Spleen (tissue), 7 donors: ENCODE measurements at regions not wholly inside any gene's neighbourhood (a gene's known extent, or its start where the extent isn't known, plus 50 kb on each side); places are given as distances from the start of the nearest gene placed in this dataset.
A peak's percentile ranks its signal among the peaks of the same experiment; 100 is the strongest.

Experiments used
- POLR2A ChIP-seq, 3 donors: fragments of 450-650 bp; IDR thresholded peaks; one replicate each; pipeline ENCODE4 v1.5.1; 2017; ENCODE audit warnings: antibody characterized with exemption in 3 of 3, mild to moderate bottlenecking in 1 of 3
- POLR2AphosphoS5 ChIP-seq, 3 donors: sonication (generic); formaldehyde crosslinking; IDR thresholded peaks; one replicate each; pipeline ENCODE4 v1.5.1; 2017; ENCODE audit warnings: antibody characterized with exemption in 3 of 3
- TF ChIP-seq, protein P1 (sequence below), 11 experiments: fragments of 200-600 bp in 7 of 11; fragments of 450-650 bp in 4 of 11; sonication (generic) in 4 of 11; IDR thresholded peaks in 8 of 11; conservative IDR thresholded peaks in 3 of 11; 1 replicate in 7 of 11; 2 replicates in 4 of 11; pipeline versions ENCODE4 v1.4.0 to v1.8.0; 2016 to 2021; ENCODE audit warnings: antibody characterized with exemption in 11 of 11, inconsistent platforms in 4 of 11, mild to moderate bottlenecking in 1 of 11
- donor health status: DM: no; HTN: no; CAD: no; lungs with moderate emphysema.
- donor health status: DM: no; HTN: no; CAD: no.
- donor health status: DM: no; HTN: no; CAD: no.

DNA sequence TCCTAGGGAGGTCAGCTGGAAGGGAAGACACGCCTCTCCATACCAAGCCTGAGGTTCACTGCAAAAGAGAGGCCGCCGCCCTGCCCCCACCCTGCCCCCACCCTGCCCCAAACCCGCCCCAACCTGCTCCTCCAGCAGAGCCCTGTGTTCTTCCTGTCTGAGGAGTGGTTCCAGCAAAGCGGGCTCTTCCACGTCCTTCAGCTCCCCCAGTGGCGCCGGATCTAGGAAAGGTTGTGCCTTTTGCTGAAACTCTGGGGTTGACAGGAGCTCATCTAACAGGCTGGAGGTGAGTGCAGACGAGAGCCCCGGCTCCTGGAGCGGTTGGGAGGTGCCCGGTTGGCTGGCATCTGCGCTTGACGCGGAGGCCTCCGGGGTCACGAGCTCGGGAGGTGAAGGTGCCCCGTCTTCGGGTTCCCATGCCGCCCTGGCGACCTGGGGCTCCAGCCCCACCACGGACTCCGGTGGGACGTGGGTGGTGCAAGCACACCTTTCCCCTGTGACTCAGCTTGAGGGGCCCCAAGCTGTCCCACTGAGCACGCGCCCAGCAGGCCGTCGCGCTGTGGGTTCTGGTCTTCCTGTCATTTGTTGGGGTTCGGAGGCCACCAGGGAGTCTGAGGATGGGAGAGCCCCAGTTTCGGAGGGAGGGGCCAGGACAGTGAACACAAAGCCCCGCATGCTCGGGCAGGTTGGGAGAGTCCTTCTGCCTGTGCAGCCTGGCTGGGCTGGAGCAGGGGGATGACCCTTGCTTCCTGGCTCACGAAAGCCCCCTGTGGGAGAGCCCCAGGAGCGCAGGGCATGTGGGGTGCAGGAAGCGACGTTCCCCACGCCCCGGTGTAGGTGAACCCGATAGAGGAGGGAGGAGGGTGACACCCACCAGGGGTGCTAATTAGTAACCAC, 1467.1 kb downstream of the FOXD4L5 start:
- TF ChIP-seq POLR2A (IDR thresholded peaks at IDR 0.05) (no peak), POLR2AphosphoS5 (IDR thresholded peaks at IDR 0.05) (peak in 2 of 3 donors; percentile 14 to 25)
- TF ChIP-seq, protein P1, sequence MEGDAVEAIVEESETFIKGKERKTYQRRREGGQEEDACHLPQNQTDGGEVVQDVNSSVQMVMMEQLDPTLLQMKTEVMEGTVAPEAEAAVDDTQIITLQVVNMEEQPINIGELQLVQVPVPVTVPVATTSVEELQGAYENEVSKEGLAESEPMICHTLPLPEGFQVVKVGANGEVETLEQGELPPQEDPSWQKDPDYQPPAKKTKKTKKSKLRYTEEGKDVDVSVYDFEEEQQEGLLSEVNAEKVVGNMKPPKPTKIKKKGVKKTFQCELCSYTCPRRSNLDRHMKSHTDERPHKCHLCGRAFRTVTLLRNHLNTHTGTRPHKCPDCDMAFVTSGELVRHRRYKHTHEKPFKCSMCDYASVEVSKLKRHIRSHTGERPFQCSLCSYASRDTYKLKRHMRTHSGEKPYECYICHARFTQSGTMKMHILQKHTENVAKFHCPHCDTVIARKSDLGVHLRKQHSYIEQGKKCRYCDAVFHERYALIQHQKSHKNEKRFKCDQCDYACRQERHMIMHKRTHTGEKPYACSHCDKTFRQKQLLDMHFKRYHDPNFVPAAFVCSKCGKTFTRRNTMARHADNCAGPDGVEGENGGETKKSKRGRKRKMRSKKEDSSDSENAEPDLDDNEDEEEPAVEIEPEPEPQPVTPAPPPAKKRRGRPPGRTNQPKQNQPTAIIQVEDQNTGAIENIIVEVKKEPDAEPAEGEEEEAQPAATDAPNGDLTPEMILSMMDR (IDR thresholded peaks at IDR 0.05 in 8 of 11, conservative IDR thresholded peaks at IDR 0.05 in 3 of 11) = no peak
